ENCODE measurements at regions not wholly inside any gene's neighbourhood (a gene's known extent, or its start where the extent isn't known, plus 50 kb on each side); places are given as distances from the start of the nearest gene placed in this dataset.

GRCh38 chr1:58884706-58885661 lies 101.1 kb upstream of the JUN start:
- Histone ChIP-seq H3K79me2 (ENCODE audit: insufficient read depth, low read length) (no peaks in the 10 kb centered on the region), H3K36me3 (ENCODE audit: insufficient read depth, low read length) (no peaks in the 10 kb centered on the region), H3K9me3 (ENCODE audit: low read depth, low read length) (no peaks in the 10 kb centered on the region), H2AFZ (ENCODE audit: low read length) (no peak overlapping the region), H3K4me3 (ENCODE audit: insufficient read depth, low read length) (no peak overlapping the region), H3K27ac (ENCODE audit: low read depth, low read length) (no peak overlapping the region), H3K4me2 (ENCODE audit: insufficient read depth, low read length) (no peak overlapping the region), H4K20me1 (ENCODE audit: insufficient read depth, low read length) (no peaks in the 10 kb centered on the region), H3K4me1 (ENCODE audit: insufficient read depth, low read length) (peaks cover 62% of the 10 kb centered on the region), H3K27me3 (ENCODE audit: insufficient read depth, low read length) (no peaks in the 10 kb centered on the region)
- DNase-seq (ENCODE audit: insufficient read length, low spot score, missing footprints) = no peak
- TF ChIP-seq CTCF (IDR thresholded peaks at IDR 0.05; ENCODE audit: extremely low read depth, low read depth, low read length) = no peak

GRCh38 chr1:58885998-58886397 lies 102.2 kb upstream of the JUN start:
- peak overlapping the region; percentile 14 for H3K4me2 ChIP-seq (ENCODE audit: insufficient read depth, low read length)

GRCh38 chr1:58886611-58887010 lies 102.8 kb upstream of the JUN start:
- H3K27me3 ChIP-seq (ENCODE audit: insufficient read depth, low read length) = no peaks in the 10 kb centered on the region
- no peak overlapping the region for H2AFZ ChIP-seq (ENCODE audit: low read length)
- peak; percentile 92 for DNase-seq (ENCODE audit: insufficient read length, low spot score, missing footprints)
- H3K27ac ChIP-seq (ENCODE audit: low read depth, low read length) = peak overlapping the region; percentile 19
- no peaks in the 10 kb centered on the region for H3K79me2 ChIP-seq (ENCODE audit: insufficient read depth, low read length)
- H3K4me1 ChIP-seq (ENCODE audit: insufficient read depth, low read length) = peaks cover 54% of the 10 kb centered on the region
- no peak overlapping the region for H3K4me3 ChIP-seq (ENCODE audit: insufficient read depth, low read length)
- no peaks in the 10 kb centered on the region for H3K9me3 ChIP-seq (ENCODE audit: low read depth, low read length)
- no peak for TF ChIP-seq CTCF (IDR thresholded peaks at IDR 0.05; ENCODE audit: extremely low read depth, low read depth, low read length)
- no peaks in the 10 kb centered on the region for H3K36me3 ChIP-seq (ENCODE audit: insufficient read depth, low read length)
- no peaks in the 10 kb centered on the region for H4K20me1 ChIP-seq (ENCODE audit: insufficient read depth, low read length)
- peak overlapping the region; percentile 14 for H3K4me2 ChIP-seq (ENCODE audit: insufficient read depth, low read length)

More at GRCh38 chr1:58885998-58886397, 102.2 kb upstream of the JUN start:
- H3K36me3 ChIP-seq (ENCODE audit: insufficient read depth, low read length) = no peaks in the 10 kb centered on the region
- peaks cover 60% of the 10 kb centered on the region for H3K4me1 ChIP-seq (ENCODE audit: insufficient read depth, low read length)
- H3K79me2 ChIP-seq (ENCODE audit: insufficient read depth, low read length) = no peaks in the 10 kb centered on the region
- H3K27me3 ChIP-seq (ENCODE audit: insufficient read depth, low read length) = no peaks in the 10 kb centered on the region
- peak overlapping the region; percentile 19 for H3K27ac ChIP-seq (ENCODE audit: low read depth, low read length)
- peak; percentile 87 for DNase-seq (ENCODE audit: insufficient read length, low spot score, missing footprints)
- no peaks in the 10 kb centered on the region for H4K20me1 ChIP-seq (ENCODE audit: insufficient read depth, low read length)
- H3K9me3 ChIP-seq (ENCODE audit: low read depth, low read length) = no peaks in the 10 kb centered on the region
- TF ChIP-seq CTCF (IDR thresholded peaks at IDR 0.05; ENCODE audit: extremely low read depth, low read depth, low read length) = no peak
- H3K4me3 ChIP-seq (ENCODE audit: insufficient read depth, low read length) = no peak overlapping the region
- H2AFZ ChIP-seq (ENCODE audit: low read length) = no peak overlapping the region

- no peak overlapping the region for H2AFZ ChIP-seq (ENCODE audit: low read length)
- no peak overlapping the region for H3K4me3 ChIP-seq (ENCODE audit: insufficient read depth, low read length)
- H3K4me1 ChIP-seq (ENCODE audit: insufficient read depth, low read length) = peaks cover 50% of the 10 kb centered on the region
- no peaks in the 10 kb centered on the region for H4K20me1 ChIP-seq (ENCODE audit: insufficient read depth, low read length)
- H3K4me2 ChIP-seq (ENCODE audit: insufficient read depth, low read length) = peak overlapping the region; percentile 14
- no peaks in the 10 kb centered on the region for H3K9me3 ChIP-seq (ENCODE audit: low read depth, low read length)
- no peaks in the 10 kb centered on the region for H3K79me2 ChIP-seq (ENCODE audit: insufficient read depth, low read length)
- H3K36me3 ChIP-seq (ENCODE audit: insufficient read depth, low read length) = no peaks in the 10 kb centered on the region
- peak overlapping the region; percentile 19 for H3K27ac ChIP-seq (ENCODE audit: low read depth, low read length)
- peak; percentile 74 for DNase-seq (ENCODE audit: insufficient read length, low spot score, missing footprints)
- H3K27me3 ChIP-seq (ENCODE audit: insufficient read depth, low read length) = no peaks in the 10 kb centered on the region
- TF ChIP-seq CTCF (IDR thresholded peaks at IDR 0.05; ENCODE audit: extremely low read depth, low read depth, low read length) = no peak
Measured at GRCh38 chr1:58887059-58887458, 103.2 kb upstream of the JUN start.

Measured in osteoblast (primary cell).